Hematopoietic multipotent progenitor cell treated with erythropoietin and hydrocortisone succinate and interleukin-3 and kit ligand, for 15 days (in vitro differentiated cells): ENCODE measurements at regions not wholly inside any gene's neighbourhood (a gene's known extent, or its start where the extent isn't known, plus 50 kb on each side); places are given as distances from the start of the nearest gene placed in this dataset.
"Not testable (repeated sequence)": the region's sequence is repeated elsewhere in the genome, so short reads cannot be mapped to it uniquely, and the experiment has no call there.

Experiments
- DNase-seq: peaks from one replicate; pipeline ENCODE4 v3.0.0-alpha.2; 2015; ENCODE audit warnings: low spot score

GRCh38 chr9:29217966-29218365 is 1644.7 kb upstream of the C9orf72 start:
- no peak for DNase-seq

- DNase-seq = no peak
Observed at GRCh38 chr9:29220596-29221251, 1647.4 kb upstream of the C9orf72 start.

DNA sequence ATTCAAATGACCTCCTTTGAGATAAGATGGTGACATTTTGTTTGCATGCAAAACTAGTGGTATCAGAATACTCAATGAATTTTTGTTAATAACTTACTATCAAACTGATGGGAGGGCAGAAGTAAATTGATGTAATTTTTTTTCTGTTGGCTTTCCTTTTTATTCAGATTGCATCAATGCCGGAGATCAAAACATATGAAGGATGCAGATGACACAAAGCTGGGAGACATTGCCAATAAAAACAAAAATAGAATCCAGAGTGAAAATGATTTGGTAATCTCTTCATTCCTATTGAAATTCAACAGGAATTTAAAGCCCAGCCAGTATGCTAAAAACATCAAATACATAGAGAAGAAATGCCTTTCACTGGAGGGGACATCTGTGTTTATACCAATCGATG is 1655.3 kb upstream of the C9orf72 start:
- DNase-seq = no peak

- no peak for DNase-seq
Observed at GRCh38 chr9:29230931-29231330, 1657.7 kb upstream of the C9orf72 start.

- no peak for DNase-seq
Observed at GRCh38 chr9:29233193-29233592, 1659.9 kb upstream of the C9orf72 start.

DNA sequence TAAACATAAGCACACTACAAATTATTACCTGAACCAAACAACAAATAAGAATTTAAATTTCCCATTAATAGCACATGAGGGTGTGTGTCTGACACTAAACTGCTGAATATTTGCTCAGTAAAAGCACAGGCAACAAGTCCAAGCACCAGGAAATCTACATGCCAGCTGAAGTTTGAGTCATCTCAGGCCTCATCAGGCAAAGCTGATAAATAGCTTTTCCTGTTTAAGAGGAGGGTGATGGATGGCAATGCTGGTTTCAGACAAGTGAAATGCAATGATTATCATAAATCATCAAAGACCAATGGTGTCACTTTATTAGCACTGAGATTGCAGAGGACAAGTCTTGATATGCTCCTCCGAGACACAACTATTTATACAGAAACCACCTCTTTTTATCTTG is 1668.0 kb upstream of the C9orf72 start:
- no peak for DNase-seq

GRCh38 chr9:29245351-29245750 is 1672.1 kb upstream of the C9orf72 start:
- DNase-seq = no peak

GRCh38 chr9:29270400-29270799 is 1697.1 kb upstream of the C9orf72 start:
- not testable (repeated sequence) for DNase-seq

DNA sequence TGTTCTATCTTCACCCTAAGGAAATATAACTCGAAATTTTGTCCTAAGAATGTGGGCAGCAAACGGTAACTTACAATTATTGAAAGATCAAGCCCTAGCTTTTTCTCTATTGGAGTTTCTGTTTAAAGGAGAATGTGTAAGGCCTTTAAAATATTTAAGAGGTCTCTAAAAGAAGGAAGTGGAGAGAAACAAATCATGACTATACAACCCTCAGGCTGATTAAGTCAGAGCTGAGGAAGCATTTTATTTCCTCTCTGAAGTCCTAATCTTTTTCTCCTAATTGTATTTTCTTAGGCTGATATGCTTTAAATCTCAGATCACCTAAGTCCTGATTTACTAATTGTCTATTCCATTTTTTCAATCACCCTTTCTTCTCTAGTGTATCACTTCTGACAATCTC is 1708.8 kb upstream of the C9orf72 start:
- no peak for DNase-seq

DNA sequence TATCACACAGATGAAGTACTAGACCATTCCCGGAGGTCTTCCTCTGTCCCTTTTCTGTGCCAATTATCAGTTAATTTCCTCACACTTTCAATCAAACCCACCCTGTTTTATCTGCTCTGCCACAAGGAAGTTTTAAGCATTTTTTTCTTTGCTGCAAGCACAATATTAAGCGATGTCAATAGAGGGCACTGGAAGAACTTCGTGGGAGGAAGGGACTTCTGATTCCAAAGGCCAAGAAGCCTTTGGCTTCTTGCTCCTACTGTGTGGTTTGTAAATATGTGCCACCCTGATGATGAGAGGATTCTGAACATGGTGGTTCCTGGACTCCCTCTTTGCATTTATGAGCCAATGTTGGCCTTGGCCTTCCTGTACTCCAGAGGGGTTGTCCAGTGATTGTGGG is 1712.5 kb upstream of the C9orf72 start:
- DNase-seq = no peak

GRCh38 chr9:29289365-29289764 is 1716.1 kb upstream of the C9orf72 start:
- DNase-seq = no peak

GRCh38 chr9:29290516-29290915 is 1717.2 kb upstream of the C9orf72 start:
- DNase-seq = no peak

GRCh38 chr9:29297592-29297991 is 1724.3 kb upstream of the C9orf72 start:
- no peak for DNase-seq

DNA sequence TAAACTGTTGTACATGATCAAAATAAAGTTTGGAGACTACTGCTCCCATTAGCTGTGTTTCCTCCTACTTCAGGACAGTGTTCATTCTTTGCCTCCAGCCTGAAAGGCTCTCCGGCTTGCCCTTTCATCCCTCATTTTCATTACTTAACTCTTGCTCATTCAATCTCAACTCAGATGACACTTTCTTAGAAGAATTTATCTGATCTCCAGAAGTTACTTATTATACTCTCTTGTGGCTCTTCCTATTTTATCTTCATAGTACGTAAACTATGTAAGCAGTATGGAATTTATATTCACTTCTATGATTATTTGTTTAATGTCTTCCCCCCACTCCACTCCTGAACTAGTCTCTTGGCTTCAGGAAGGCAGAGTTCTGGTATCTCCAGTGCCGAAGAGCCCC is 1737.9 kb upstream of the C9orf72 start:
- DNase-seq = no peak

DNA sequence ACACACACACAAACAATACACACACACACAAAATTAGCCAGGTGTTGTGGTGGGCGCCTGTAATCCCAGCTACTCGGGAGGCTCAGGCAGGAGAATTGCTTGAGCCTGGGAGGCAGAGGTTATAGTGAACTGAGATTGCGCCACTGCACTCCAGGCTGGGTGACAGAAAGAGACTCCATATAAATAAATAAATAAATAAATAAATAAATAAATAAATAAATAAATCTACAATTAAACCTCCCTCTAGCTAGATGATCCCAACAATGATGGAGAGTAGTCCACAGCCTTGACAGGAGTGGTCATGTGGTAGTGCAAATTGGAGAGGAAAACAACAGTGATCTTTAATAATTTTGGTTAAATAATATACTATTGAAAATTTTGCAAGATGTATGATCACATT is 1739.0 kb upstream of the C9orf72 start:
- no peak for DNase-seq

GRCh38 chr9:29319736-29320513 is 1746.6 kb upstream of the C9orf72 start:
- no peak for DNase-seq

DNA sequence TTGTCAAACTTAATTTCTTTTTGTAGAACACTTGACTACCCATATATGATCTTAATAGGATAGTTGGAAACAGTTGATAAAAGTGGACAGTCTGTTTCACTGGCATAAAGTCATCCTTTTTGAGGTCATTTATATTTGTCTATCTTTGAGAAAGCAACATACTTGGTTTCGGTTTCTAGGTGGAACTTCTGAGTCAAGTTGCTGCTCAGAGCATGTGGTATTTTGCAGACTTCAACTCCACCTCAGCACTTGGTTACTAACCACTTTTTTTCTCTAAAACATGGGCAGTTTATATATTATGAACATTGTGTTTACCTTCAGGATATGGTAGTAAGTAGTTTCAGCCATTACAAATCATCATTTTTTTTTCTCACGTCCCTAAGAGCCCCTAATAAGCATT is 1749.0 kb upstream of the C9orf72 start:
- DNase-seq = no peak

DNA sequence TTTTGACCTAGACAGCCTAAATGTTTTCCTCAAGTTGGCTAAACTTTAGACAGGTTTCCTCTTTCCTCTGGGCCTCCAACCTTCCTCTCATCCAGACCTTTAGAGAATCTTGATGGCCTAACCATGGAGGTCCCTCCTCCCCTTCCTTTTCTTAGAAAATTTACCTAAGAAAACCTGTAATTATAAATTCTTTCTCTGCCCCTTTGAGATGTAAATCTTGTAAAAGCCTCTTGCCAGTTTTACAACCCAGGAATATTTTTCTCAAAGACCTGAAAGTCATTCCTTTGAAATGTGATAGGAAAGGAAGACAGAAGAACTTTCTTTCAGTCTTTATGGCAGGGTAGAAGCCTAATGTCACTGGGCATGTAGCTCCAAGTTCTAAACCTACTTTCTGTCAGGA is 1752.6 kb upstream of the C9orf72 start:
- no peak for DNase-seq

DNA sequence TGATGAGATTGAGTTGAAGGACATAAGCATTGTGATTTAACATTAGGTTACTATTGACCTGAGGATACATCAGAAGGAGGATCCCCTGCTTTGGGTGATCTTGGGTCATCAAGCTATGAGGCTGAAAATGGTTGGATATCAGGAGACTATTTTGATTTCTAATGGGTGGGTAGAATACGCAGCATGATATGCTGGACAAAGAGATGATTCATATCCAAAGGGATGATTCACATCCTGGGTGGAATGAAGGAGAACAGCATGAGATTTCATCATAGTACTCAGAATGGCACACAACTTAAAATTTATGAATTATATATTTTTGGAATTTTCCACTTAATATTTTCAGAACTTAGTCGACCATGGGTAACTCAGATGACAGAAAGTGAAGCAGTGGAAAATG is 1759.5 kb upstream of the C9orf72 start:
- no peak for DNase-seq

- no peak for DNase-seq
Observed at GRCh38 chr9:29336281-29336680, 1763.0 kb upstream of the C9orf72 start.

DNA sequence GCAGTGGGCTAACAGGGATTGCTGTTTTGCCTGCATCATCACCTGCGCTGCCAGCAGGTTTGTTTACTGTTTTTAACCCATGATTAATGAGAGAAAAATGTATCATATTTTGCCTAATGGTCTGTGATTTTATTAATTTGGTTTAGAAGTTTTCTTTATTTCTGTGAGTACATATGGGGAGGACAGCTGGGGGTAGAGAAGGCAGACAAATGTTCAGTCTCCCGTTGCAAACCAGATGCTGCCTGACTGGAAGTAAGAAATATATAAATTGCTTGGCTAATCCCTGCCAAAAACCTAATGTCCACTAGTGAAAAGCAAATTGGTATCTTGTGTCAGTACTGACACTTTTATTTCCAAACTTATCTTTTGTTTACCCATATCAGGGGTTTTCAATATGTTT is 1766.1 kb upstream of the C9orf72 start:
- no peak for DNase-seq

DNA sequence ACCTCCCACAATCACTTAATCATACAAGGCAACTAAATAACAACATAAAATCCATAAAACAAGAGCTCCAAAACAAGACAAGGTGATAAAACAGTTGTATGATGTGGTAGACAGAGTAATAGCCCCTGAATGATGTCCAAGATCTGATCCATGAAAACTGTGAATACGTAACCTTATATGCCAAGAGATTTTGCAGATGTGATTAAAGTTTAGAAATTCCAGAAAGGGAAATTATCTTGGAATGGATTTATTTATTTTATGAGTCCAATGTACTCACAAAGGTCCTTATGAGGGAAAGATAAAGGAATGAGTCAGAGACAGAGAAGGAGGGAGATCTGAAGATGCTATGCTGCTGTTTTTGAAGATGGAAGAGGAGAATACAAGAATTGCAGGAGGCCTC is 1775.7 kb upstream of the C9orf72 start:
- DNase-seq = no peak

- DNase-seq = no peak
Observed at GRCh38 chr9:29389421-29389820, 1816.1 kb upstream of the C9orf72 start.

- no peak for DNase-seq
Observed at GRCh38 chr9:29390859-29391258, 1817.6 kb upstream of the C9orf72 start.
